HG02571 (cell line): ENCODE measurements at regions not wholly inside any gene's neighbourhood (a gene's known extent, or its start where the extent isn't known, plus 50 kb on each side); places are given as distances from the start of the nearest gene placed in this dataset.

Experiments used
- ATAC-seq: cut with Tn5 transposase; IDR thresholded peaks from one replicate; pipeline ENCODE4 v1.9.1; 2021; ENCODE audit warnings: mild to moderate bottlenecking, moderate library complexity; ENCODE audit not compliant: unreplicated experiment

DNA sequence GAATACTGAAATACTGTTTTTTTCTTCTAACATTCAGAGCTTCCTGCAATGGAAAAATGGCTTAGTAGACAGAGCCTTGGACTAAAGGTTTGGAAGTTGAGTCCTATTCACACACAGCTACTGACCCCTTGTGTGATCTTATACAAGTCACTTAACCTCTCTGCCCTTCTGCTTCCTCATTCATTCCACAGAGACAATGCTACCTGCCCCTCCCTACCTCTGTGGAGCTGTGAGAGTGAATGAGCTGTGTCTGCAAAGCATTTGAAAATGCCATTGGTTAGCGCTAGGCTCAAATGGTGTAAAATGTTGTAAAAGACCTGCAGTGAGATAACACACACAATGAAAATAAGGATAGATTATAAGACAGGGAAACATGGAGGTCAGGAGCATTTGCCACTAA lies 214.4 kb downstream of the BARHL2 start:
- no peak for ATAC-seq

DNA sequence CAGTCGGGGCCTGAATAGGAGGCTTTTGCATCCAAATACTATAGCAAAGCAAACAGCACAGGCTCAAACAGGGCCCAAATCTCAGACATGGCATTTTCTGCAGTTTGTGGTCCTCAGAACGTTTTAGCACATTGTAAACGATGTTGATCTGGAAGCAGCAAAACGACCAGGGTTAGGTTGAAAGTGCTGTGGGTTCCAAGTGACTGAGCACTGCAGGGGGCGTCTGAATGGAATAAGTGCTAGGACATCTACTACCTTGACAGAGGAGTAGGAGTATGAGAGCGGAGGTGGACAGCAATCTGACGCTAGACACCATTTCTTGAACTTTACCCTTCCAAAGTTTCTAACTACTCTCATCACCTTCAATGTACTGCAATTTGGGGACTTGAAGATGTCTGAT lies 214.9 kb downstream of the BARHL2 start:
- ATAC-seq = no peak

DNA sequence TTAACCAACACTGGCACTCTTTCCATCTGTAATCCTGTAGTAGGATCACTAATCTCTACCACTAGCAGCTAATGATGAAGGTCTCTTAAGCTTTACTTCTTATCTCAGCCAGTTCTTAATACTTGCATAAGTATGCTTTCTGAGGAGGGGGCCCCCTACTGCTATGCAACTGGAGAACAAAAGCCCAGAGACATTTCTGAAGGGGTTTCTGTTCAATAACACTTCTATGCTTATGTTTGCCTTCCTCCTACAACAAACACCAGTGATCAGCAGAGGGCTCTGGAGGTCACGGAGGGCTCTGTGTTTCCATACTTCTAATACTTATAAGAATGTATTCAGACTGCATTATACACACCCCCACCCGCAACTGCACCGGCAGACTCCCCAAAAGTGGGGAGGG lies 215.8 kb downstream of the BARHL2 start:
- ATAC-seq = no peak

GRCh38 chr1:90494748-90495282 lies 222.3 kb downstream of the BARHL2 start:
- no peak for ATAC-seq

- no peak for ATAC-seq
Observed at GRCh38 chr1:90488451-90488850, 228.7 kb downstream of the BARHL2 start.

- peak; percentile 18 for ATAC-seq
Observed at GRCh38 chr1:90486996-90487395, 230.1 kb downstream of the BARHL2 start.

DNA sequence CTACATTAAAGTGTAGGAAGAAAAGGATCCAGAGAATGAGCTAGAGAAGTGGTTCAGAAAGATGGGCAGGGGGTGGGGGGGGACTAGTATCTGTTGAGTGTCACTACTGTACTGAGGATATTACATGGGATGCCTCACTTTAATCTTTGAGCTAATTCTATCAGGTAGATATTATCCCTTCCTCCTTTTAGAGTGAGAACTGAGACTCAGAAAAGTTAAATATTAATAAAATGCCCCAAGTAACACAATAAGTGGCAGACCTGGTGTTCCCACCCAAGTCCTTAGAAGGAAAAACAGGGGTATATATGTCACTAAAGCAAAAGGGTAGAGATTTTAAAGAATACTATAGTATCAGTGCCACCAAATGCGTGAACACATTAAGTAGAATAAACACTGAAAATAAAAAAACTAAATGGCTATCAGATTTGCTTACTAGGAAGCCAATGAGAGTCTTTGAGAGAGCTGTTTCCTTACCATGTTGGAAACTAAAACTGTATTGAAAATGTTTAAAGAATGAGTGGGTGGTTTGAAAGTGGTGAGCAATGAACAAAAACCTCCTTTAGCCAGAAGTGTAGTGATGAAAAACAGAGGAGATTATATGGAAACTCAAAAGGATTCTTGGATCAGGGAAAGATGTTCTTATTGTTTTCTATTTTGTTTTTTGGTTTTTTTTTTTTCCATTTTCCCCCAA lies 230.8 kb downstream of the BARHL2 start:
- ATAC-seq = peak; percentile 58

- ATAC-seq = no peak
Observed at GRCh38 chr1:90480271-90480835, 236.7 kb downstream of the BARHL2 start.

- no peak for ATAC-seq
Observed at GRCh38 chr1:90476994-90477393, 240.1 kb downstream of the BARHL2 start.

GRCh38 chr1:90476411-90476810 lies 240.7 kb downstream of the BARHL2 start:
- no peak for ATAC-seq

- no peak for ATAC-seq
Observed at GRCh38 chr1:90475631-90476030, 241.5 kb downstream of the BARHL2 start.

- no peak for ATAC-seq
Observed at GRCh38 chr1:90474731-90475130, 242.4 kb downstream of the BARHL2 start.

GRCh38 chr1:90474158-90474557 lies 242.9 kb downstream of the BARHL2 start:
- no peak for ATAC-seq

- ATAC-seq = no peak
Observed at GRCh38 chr1:90472775-90473174, 244.3 kb downstream of the BARHL2 start.

- ATAC-seq = no peak
Observed at GRCh38 chr1:90459570-90459969, 257.5 kb downstream of the BARHL2 start.

DNA sequence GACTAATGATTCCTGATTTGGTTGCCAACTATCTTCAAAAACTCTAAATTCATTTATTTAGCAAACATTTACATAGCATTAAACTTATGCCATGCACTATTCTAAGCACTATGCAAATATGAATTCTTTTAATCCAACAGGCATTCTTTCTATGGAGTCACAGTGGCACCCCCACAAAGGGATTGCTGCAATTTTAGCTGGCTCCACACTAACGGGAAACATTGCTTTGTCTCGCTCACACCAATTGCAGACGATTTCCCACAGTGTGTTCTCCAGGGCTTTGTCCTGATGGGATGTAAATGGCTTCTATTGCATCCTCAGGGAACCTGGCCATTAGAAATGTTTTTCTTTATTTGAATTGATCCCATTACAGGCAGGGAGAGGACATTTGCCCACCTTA lies 259.1 kb downstream of the BARHL2 start:
- ATAC-seq = no peak

DNA sequence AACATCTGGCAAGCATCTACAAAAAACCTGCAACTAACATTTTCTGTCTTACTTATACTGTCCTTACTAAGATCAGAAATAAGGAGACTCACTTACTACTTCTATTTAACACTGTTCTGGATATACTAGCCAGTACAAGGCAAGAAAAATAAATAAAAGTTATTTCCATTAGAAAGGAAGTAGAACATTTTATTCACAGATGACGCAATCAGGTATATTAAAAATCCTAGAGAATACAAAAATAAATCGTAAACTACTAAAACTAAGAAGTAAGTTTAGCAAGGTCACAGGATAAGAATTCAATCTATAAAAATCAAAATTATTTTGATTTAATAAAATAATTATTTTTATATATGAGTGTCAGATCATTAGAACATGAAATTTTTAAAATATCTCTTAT lies 264.6 kb downstream of the BARHL2 start:
- ATAC-seq = no peak

DNA sequence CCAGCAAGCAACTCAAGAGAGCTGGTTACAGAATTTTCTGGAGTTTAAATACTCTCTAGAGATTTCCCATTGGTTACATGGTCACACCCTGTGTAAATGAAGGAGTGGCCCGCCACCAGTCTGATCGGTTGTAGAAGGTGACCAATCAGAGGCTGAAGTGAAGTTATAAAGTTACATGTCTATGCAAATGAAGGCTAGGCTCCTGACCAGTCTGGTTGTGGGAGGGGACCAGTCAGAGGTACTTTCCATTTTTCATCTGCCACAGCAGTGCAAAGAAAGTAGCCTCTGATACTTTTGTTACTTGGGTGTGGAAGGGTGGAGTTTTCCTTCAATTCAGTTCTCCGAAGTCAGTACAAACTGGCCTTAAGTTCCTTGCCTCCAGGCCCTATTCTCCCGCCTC lies 273.7 kb downstream of the BARHL2 start:
- no peak for ATAC-seq

DNA sequence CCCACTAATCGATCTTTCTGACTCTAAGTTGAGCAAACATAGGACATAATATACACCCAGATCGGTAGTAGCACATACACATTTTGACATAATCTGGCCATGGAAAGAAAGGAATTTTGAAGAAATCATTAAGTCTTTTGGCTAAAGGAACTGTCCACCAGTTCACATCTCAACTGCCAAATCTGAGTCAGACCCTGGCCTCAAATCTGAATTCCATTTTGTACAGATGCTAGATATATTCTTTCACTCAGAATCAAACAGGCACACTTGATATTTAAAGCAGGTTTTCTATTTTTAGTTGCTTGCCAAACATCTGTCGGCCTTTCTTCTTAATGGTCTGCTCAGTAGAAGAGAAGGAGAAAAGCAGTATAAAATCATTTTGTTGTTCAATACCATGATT lies 281.8 kb downstream of the BARHL2 start:
- ATAC-seq = no peak

DNA sequence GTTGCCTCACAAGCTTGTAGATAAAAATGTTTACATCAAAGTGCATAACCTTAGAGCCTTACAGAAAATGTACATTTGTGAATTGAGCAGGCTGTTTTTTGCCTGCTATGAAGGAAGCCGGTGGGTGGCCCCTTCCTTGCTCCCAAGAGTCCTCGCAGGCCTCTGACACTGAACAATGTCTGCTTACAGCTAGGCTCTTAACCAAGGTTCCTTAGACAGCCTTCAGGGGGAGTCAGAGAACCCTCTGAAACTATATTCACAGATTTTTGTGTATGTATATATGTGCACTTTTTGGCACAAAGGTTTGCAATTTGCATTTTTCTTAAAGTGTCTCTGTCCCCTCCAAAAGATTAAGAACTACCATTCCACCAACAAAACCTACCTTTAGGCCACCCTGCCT lies 282.6 kb downstream of the BARHL2 start:
- no peak for ATAC-seq

- ATAC-seq = no peak
Observed at GRCh38 chr1:90417126-90417525, 300.0 kb downstream of the BARHL2 start.

- no peak for ATAC-seq
Observed at GRCh38 chr1:90414201-90414600, 302.9 kb downstream of the BARHL2 start.

- no peak for ATAC-seq
Observed at GRCh38 chr1:90413519-90413918, 303.6 kb downstream of the BARHL2 start.
